ENCODE measurements at regions not wholly inside any gene's neighbourhood (a gene's known extent, or its start where the extent isn't known, plus 50 kb on each side); places are given as distances from the start of the nearest gene placed in this dataset.

DNA sequence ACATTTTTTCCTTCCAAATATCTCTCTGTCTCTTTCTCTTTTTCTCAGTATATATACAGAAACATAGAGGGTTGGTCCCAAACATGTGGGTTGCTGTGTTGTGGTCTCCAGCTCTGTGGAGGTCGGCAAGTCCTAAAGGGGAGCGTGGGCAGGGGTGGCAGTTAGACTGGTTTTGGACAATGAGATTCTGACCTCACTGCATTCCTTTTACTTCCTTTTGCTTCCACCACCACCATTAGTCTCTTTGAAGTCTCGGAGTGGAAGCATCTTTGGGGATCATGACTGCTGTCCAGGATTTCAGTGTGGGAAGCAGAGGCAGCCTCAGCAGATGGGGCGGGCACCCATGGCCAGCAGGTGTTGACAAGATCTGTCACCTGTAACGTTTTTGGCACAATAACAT lies 1091.8 kb downstream of the RAPGEF2 start (continued):
- TF ChIP-seq, protein P1, sequence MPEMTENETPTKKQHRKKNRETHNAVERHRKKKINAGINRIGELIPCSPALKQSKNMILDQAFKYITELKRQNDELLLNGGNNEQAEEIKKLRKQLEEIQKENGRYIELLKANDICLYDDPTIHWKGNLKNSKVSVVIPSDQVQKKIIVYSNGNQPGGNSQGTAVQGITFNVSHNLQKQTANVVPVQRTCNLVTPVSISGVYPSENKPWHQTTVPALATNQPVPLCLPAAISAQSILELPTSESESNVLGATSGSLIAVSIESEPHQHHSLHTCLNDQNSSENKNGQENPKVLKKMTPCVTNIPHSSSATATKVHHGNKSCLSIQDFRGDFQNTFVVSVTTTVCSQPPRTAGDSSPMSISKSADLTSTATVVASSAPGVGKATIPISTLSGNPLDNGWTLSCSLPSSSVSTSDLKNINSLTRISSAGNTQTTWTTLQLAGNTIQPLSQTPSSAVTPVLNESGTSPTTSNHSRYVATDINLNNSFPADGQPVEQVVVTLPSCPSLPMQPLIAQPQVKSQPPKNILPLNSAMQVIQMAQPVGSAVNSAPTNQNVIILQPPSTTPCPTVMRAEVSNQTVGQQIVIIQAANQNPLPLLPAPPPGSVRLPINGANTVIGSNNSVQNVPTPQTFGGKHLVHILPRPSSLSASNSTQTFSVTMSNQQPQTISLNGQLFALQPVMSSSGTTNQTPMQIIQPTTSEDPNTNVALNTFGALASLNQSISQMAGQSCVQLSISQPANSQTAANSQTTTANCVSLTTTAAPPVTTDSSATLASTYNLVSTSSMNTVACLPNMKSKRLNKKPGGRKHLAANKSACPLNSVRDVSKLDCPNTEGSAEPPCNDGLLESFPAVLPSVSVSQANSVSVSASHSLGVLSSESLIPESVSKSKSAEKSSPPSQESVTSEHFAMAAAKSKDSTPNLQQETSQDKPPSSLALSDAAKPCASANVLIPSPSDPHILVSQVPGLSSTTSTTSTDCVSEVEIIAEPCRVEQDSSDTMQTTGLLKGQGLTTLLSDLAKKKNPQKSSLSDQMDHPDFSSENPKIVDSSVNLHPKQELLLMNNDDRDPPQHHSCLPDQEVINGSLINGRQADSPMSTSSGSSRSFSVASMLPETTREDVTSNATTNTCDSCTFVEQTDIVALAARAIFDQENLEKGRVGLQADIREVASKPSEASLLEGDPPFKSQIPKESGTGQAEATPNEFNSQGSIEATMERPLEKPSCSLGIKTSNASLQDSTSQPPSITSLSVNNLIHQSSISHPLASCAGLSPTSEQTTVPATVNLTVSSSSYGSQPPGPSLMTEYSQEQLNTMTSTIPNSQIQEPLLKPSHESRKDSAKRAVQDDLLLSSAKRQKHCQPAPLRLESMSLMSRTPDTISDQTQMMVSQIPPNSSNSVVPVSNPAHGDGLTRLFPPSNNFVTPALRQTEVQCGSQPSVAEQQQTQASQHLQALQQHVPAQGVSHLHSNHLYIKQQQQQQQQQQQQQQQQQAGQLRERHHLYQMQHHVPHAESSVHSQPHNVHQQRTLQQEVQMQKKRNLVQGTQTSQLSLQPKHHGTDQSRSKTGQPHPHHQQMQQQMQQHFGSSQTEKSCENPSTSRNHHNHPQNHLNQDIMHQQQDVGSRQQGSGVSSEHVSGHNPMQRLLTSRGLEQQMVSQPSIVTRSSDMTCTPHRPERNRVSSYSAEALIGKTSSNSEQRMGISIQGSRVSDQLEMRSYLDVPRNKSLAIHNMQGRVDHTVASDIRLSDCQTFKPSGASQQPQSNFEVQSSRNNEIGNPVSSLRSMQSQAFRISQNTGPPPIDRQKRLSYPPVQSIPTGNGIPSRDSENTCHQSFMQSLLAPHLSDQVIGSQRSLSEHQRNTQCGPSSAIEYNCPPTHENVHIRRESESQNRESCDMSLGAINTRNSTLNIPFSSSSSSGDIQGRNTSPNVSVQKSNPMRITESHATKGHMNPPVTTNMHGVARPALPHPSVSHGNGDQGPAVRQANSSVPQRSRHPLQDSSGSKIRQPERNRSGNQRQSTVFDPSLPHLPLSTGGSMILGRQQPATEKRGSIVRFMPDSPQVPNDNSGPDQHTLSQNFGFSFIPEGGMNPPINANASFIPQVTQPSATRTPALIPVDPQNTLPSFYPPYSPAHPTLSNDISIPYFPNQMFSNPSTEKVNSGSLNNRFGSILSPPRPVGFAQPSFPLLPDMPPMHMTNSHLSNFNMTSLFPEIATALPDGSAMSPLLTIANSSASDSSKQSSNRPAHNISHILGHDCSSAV (CRISPR knock-in tag; IDR thresholded peaks at IDR 0.05; ENCODE audit: borderline replicate concordance): no peak
- no peak for TF ChIP-seq KLF16 (CRISPR knock-in tag; IDR thresholded peaks at IDR 0.05)
- TF ChIP-seq, protein P2, sequence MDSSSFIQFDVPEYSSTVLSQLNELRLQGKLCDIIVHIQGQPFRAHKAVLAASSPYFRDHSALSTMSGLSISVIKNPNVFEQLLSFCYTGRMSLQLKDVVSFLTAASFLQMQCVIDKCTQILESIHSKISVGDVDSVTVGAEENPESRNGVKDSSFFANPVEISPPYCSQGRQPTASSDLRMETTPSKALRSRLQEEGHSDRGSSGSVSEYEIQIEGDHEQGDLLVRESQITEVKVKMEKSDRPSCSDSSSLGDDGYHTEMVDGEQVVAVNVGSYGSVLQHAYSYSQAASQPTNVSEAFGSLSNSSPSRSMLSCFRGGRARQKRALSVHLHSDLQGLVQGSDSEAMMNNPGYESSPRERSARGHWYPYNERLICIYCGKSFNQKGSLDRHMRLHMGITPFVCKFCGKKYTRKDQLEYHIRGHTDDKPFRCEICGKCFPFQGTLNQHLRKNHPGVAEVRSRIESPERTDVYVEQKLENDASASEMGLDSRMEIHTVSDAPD (CRISPR knock-in tag; IDR thresholded peaks at IDR 0.05): no peak
- TF ChIP-seq RXRB (CRISPR knock-in tag; IDR thresholded peaks at IDR 0.05; ENCODE audit: borderline replicate concordance): no peak
- TF ChIP-seq HDAC6 (IDR thresholded peaks at IDR 0.05; ENCODE audit: low read depth, low read length): no peak
- TF ChIP-seq SPEN (CRISPR knock-in tag; IDR thresholded peaks at IDR 0.05; ENCODE audit: low read depth): no peak
- TF ChIP-seq, protein P3, sequence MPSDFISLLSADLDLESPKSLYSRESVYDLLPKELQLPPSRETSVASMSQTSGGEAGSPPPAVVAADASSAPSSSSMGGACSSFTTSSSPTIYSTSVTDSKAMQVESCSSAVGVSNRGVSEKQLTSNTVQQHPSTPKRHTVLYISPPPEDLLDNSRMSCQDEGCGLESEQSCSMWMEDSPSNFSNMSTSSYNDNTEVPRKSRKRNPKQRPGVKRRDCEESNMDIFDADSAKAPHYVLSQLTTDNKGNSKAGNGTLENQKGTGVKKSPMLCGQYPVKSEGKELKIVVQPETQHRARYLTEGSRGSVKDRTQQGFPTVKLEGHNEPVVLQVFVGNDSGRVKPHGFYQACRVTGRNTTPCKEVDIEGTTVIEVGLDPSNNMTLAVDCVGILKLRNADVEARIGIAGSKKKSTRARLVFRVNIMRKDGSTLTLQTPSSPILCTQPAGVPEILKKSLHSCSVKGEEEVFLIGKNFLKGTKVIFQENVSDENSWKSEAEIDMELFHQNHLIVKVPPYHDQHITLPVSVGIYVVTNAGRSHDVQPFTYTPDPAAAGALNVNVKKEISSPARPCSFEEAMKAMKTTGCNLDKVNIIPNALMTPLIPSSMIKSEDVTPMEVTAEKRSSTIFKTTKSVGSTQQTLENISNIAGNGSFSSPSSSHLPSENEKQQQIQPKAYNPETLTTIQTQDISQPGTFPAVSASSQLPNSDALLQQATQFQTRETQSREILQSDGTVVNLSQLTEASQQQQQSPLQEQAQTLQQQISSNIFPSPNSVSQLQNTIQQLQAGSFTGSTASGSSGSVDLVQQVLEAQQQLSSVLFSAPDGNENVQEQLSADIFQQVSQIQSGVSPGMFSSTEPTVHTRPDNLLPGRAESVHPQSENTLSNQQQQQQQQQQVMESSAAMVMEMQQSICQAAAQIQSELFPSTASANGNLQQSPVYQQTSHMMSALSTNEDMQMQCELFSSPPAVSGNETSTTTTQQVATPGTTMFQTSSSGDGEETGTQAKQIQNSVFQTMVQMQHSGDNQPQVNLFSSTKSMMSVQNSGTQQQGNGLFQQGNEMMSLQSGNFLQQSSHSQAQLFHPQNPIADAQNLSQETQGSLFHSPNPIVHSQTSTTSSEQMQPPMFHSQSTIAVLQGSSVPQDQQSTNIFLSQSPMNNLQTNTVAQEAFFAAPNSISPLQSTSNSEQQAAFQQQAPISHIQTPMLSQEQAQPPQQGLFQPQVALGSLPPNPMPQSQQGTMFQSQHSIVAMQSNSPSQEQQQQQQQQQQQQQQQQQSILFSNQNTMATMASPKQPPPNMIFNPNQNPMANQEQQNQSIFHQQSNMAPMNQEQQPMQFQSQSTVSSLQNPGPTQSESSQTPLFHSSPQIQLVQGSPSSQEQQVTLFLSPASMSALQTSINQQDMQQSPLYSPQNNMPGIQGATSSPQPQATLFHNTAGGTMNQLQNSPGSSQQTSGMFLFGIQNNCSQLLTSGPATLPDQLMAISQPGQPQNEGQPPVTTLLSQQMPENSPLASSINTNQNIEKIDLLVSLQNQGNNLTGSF (CRISPR knock-in tag; IDR thresholded peaks at IDR 0.05): no peak
- no peak for TF ChIP-seq PAWR (CRISPR knock-in tag; IDR thresholded peaks at IDR 0.05; ENCODE audit: borderline replicate concordance)
- no peak for TF ChIP-seq GABPA (IDR thresholded peaks at IDR 0.05; ENCODE audit: low read depth, low read length)
- no peak for TF ChIP-seq GABPA (CRISPR knock-in tag; IDR thresholded peaks at IDR 0.05; ENCODE audit: low read depth)
- no peak for TF ChIP-seq HOXA5 (CRISPR knock-in tag; IDR thresholded peaks at IDR 0.05)
- TF ChIP-seq YEATS2 (CRISPR knock-in tag; IDR thresholded peaks at IDR 0.05; ENCODE audit: borderline replicate concordance): no peak
- no peak for TF ChIP-seq SALL2 (CRISPR knock-in tag; IDR thresholded peaks at IDR 0.05)
- TF ChIP-seq, protein P4, sequence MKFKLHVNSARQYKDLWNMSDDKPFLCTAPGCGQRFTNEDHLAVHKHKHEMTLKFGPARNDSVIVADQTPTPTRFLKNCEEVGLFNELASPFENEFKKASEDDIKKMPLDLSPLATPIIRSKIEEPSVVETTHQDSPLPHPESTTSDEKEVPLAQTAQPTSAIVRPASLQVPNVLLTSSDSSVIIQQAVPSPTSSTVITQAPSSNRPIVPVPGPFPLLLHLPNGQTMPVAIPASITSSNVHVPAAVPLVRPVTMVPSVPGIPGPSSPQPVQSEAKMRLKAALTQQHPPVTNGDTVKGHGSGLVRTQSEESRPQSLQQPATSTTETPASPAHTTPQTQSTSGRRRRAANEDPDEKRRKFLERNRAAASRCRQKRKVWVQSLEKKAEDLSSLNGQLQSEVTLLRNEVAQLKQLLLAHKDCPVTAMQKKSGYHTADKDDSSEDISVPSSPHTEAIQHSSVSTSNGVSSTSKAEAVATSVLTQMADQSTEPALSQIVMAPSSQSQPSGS (CRISPR knock-in tag; IDR thresholded peaks at IDR 0.05): no peak
